GM12878 (cell line): ENCODE measurements at regions not wholly inside any gene's neighbourhood (a gene's known extent, or its start where the extent isn't known, plus 50 kb on each side); places are given as distances from the start of the nearest gene placed in this dataset.

Experiments
- ATAC-seq: fragments of 200-7000 bp; cut with Tn5 transposase; 3 replicates; pipeline ENCODE4 v1.9.1; 2020; ENCODE audit warnings: mild to moderate bottlenecking, moderate library complexity
- BruUV-seq: library from RNA; stranded (reverse); fragments of 400-500 nt; replicated peaks from 2 replicates; lab custom pipeline; 2021; lab: Mats Ljungman, UMichigan
- CTCF ChIA-PET: fragments of 300-600 bp; sonication (Branson Sonifier 250); formaldehyde crosslinking; extraction: SDS; loops from one replicate; lab custom pipeline; 2021; ENCODE audit warnings: inconsistent platforms; lab: Yijun Ruan, JAX
- POLR2A ChIA-PET: fragments of 350-600 bp; formaldehyde crosslinking; extraction: SDS; loops from one replicate; lab custom pipeline; 2021; ENCODE audit warnings: inconsistent platforms; lab: Charles Lee
- RAD21 ChIA-PET: fragments of 300-600 bp; sonication (Branson Sonifier 250); formaldehyde crosslinking; loops from one replicate; lab custom pipeline; 2023; ENCODE audit warnings: antibody characterized with exemption; ENCODE audit not compliant: unreplicated experiment; lab: Charles Lee
- SMC1A ChIA-PET: fragments of 300-600 bp; sonication (Branson Sonifier 250); formaldehyde crosslinking; loops from one replicate; lab custom pipeline; 2023; ENCODE audit not compliant: unreplicated experiment, uncharacterized antibody; lab: Charles Lee
- DNase-seq: peaks from one replicate; pipeline ENCODE4 v3.0.0-alpha.2; 2011; ENCODE audit warnings: low read depth, low spot score
- FAIRE-seq: peaks from 3 replicates; lab custom pipeline; 2011; peaks lifted over from hg19 to GRCh38; lab: Jason Lieb, UNC
- H2AFZ ChIP-seq: 2 replicates; pipeline ENCODE4 v1.6.0; 2011; ENCODE audit warnings: low read depth, low read length, control low read depth; ENCODE audit not compliant: control insufficient read depth
- H3K27ac ChIP-seq: 2 replicates; pipeline ENCODE4 v1.5.1; 2011; ENCODE audit warnings: control low read depth; ENCODE audit not compliant: control insufficient read depth, insufficient read depth
- H3K27me3 ChIP-seq, 2 experiments: replicated peaks in 1 of 2; 2 replicates each; pipeline versions ENCODE4 v1.6.0 to v1.6.1; 2011; ENCODE audit warnings: low read length in 1 of 2; ENCODE audit not compliant: control insufficient read depth in 2 of 2, insufficient read depth in 2 of 2
- H3K36me3 ChIP-seq, 2 experiments: 2 replicates each; pipeline ENCODE4 v1.5.1; 2011; ENCODE audit warnings: low read length in 1 of 2; ENCODE audit not compliant: control insufficient read depth in 2 of 2, insufficient read depth in 2 of 2
- H3K4me1 ChIP-seq: 2 replicates; pipeline ENCODE4 v1.6.1; 2011; ENCODE audit warnings: mild to moderate bottlenecking, low read length, moderate library complexity, mixed read lengths; ENCODE audit not compliant: control insufficient read depth, insufficient read depth
- H3K4me2 ChIP-seq: 2 replicates; pipeline ENCODE4 v1.6.0; 2011; ENCODE audit warnings: control low read depth; ENCODE audit not compliant: control insufficient read depth, insufficient read depth
- H3K4me3 ChIP-seq: fragments of 200-600 bp; sonication (generic); 2 replicates; pipeline ENCODE4 v1.5.1; 2016
- H3K79me2 ChIP-seq: 2 replicates; pipeline ENCODE4 v1.6.0; 2011; ENCODE audit warnings: low read length; ENCODE audit not compliant: control insufficient read depth, insufficient read depth
- H3K9ac ChIP-seq: 2 replicates; pipeline ENCODE4 v1.8.0; 2011; ENCODE audit warnings: low read length, control low read depth, mixed read lengths; ENCODE audit not compliant: control insufficient read depth, insufficient read depth
- H3K9me3 ChIP-seq: replicated peaks from 3 replicates; pipeline ENCODE4 v1.5.1; 2011; ENCODE audit warnings: mild to moderate bottlenecking, low read length; ENCODE audit not compliant: control insufficient read depth, insufficient read depth
- H4K20me1 ChIP-seq: 2 replicates; pipeline ENCODE4 v1.6.0; 2011; ENCODE audit not compliant: control insufficient read depth, insufficient read depth
- CTCF ChIP-seq, 3 experiments: IDR thresholded peaks in 2 of 3; conservative IDR thresholded peaks in 1 of 3; 2 replicates each; pipeline ENCODE4 v1.5.1; 2011; ENCODE audit warnings: low read depth in 3 of 3, low read length in 3 of 3, mild to moderate bottlenecking in 3 of 3, control low read depth in 2 of 3, moderate library complexity in 2 of 3, inconsistent platforms in 1 of 3, mixed read lengths in 1 of 3; ENCODE audit not compliant: control insufficient read depth in 2 of 3, insufficient read depth in 1 of 3; ENCODE audit errors: extremely low read depth in 1 of 3
- HDGF ChIP-seq: fragments of 450-650 bp; IDR thresholded peaks from 2 replicates; pipeline ENCODE4 v1.6.1; 2016; ENCODE audit warnings: antibody characterized with exemption
- JUND ChIP-seq: IDR thresholded peaks from 2 replicates; pipeline ENCODE4 v1.6.1; 2012; ENCODE audit warnings: low read depth, mild to moderate bottlenecking, low read length, improper control_type of control experiment, moderate library complexity
- RB1 ChIP-seq: fragments of 450-650 bp; formaldehyde crosslinking; IDR thresholded peaks from 2 replicates; pipeline ENCODE4 v1.6.1; 2017; ENCODE audit warnings: mild to moderate bottlenecking, borderline replicate concordance
- WGBS: methylation state at CpG from one replicate; pipeline ENCODE4 v1.1.6; 2016; ENCODE audit warnings: low lambda C conversion rate; ENCODE audit not compliant: insufficient replicate concordance, insufficient coverage; ENCODE audit errors: missing lambda C conversion rate; 5-methylcytosine and 5-hydroxymethylcytosine counted together
- in situ Hi-C: fragments of 300-500 bp; cut with MboI; formaldehyde crosslinking; loops from 9 replicates; pipeline ENCODE4 v1.14.3; 2018; ENCODE audit warnings: mixed read lengths
- intact Hi-C: fragments of 100-400 bp; cut with micrococcal nuclease; formaldehyde crosslinking; loops from one replicate; pipeline ENCODE4 v1.14.2; 2022; ENCODE audit not compliant: unreplicated experiment
- TF ChIP-seq, protein P1 (sequence below): fragments of 150-350 bp; IDR thresholded peaks from 2 replicates; pipeline ENCODE4 v1.6.1; 2016; ENCODE audit warnings: low read depth, low read length

- ChIA-PET CTCF (interaction anchor here (0.7 kb wide), 1 partner anchor 990 kb away, joined by 3 read pairs; no protein-coding TSS in a partner anchor), RAD21 (no interaction called here), SMC1A (no interaction called here), POLR2A (no interaction called here)
- Histone ChIP-seq H3K27me3 (peaks cover 6 to 7% of the 10 kb centered on the region in 2 experiments; a peak in 3 of 4 replicates), H3K4me3 (no peak overlapping the region), H3K9me3 (no peaks in the 10 kb centered on the region; the same call in 2 of the 3 replicates), H4K20me1 (no peaks in the 10 kb centered on the region), H3K27ac (no peak overlapping the region), H3K79me2 (no peaks in the 10 kb centered on the region)
- BruUV-seq = no TSS peak
- intact Hi-C loops = no loop called here
- no peak for ATAC-seq
- in situ Hi-C loops = no loop called here
- TF ChIP-seq, protein P1, sequence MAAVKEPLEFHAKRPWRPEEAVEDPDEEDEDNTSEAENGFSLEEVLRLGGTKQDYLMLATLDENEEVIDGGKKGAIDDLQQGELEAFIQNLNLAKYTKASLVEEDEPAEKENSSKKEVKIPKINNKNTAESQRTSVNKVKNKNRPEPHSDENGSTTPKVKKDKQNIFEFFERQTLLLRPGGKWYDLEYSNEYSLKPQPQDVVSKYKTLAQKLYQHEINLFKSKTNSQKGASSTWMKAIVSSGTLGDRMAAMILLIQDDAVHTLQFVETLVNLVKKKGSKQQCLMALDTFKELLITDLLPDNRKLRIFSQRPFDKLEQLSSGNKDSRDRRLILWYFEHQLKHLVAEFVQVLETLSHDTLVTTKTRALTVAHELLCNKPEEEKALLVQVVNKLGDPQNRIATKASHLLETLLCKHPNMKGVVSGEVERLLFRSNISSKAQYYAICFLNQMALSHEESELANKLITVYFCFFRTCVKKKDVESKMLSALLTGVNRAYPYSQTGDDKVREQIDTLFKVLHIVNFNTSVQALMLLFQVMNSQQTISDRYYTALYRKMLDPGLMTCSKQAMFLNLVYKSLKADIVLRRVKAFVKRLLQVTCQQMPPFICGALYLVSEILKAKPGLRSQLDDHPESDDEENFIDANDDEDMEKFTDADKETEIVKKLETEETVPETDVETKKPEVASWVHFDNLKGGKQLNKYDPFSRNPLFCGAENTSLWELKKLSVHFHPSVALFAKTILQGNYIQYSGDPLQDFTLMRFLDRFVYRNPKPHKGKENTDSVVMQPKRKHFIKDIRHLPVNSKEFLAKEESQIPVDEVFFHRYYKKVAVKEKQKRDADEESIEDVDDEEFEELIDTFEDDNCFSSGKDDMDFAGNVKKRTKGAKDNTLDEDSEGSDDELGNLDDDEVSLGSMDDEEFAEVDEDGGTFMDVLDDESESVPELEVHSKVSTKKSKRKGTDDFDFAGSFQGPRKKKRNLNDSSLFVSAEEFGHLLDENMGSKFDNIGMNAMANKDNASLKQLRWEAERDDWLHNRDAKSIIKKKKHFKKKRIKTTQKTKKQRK = no peak
- no peak for TF ChIP-seq RB1
- no peak for TF ChIP-seq HDGF
- TF ChIP-seq JUND = no peak
- 0 out of 6 replicates have a peak, but pooled peaks of 1 of the 3 experiments have one; percentile 4 for TF ChIP-seq CTCF (IDR thresholded peaks at IDR 0.05 in 2 of 3, conservative IDR thresholded peaks at IDR 0.05 in 1 of 3; ENCODE audit: control insufficient read depth in 2 of 3, extremely low read depth in 1 of 3, insufficient read depth in 1 of 3, low read depth in 3 of 3, low read length in 3 of 3)
- TF ChIP-seq, all 136 proteins: peak for 1
- Histone ChIP-seq H3K4me1 (no peaks in the 10 kb centered on the region), H3K4me2 (no peak overlapping the region), H2AFZ (no peak overlapping the region), H3K36me3 (no peaks in the 10 kb centered on the region), H3K9ac (no peak overlapping the region)
- FAIRE-seq (no peak), DNase-seq (no peak)
- WGBS = 36% methylated on average over 5 of the region's 5 CpGs
Measured at GRCh38 chr3:10706156-10706739, 109.8 kb upstream of the SLC6A11 start.
